ENCODE measurements at regions not wholly inside any gene's neighbourhood (a gene's known extent, or its start where the extent isn't known, plus 50 kb on each side); places are given as distances from the start of the nearest gene placed in this dataset.

DNA sequence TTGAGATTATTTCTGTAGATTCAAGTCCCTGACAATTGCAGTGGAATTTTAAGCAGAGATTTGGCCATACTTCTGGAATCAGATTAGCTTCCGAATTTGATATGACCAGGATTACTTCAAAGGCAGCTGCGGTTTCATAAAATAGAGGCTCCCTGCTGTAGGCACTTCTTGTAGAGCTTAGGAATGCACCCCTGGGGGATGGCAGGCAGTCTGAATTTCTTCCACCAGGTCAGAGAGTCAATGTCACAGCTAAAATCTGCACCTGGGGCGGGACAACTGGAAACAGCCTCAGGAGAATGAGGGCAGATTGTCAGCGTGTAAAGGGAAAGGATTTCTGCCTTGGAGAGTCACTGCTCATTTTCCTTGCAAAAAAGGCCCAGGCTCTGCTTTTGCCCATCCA lies 182.6 kb downstream of the ARRDC4 start:
- TF ChIP-seq, protein P1, sequence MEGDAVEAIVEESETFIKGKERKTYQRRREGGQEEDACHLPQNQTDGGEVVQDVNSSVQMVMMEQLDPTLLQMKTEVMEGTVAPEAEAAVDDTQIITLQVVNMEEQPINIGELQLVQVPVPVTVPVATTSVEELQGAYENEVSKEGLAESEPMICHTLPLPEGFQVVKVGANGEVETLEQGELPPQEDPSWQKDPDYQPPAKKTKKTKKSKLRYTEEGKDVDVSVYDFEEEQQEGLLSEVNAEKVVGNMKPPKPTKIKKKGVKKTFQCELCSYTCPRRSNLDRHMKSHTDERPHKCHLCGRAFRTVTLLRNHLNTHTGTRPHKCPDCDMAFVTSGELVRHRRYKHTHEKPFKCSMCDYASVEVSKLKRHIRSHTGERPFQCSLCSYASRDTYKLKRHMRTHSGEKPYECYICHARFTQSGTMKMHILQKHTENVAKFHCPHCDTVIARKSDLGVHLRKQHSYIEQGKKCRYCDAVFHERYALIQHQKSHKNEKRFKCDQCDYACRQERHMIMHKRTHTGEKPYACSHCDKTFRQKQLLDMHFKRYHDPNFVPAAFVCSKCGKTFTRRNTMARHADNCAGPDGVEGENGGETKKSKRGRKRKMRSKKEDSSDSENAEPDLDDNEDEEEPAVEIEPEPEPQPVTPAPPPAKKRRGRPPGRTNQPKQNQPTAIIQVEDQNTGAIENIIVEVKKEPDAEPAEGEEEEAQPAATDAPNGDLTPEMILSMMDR (IDR thresholded peaks at IDR 0.05) = no peak
- TF ChIP-seq POLR2A (IDR thresholded peaks at IDR 0.05) (no peak), EP300 (IDR thresholded peaks at IDR 0.05) (no peak), POLR2AphosphoS5 (IDR thresholded peaks at IDR 0.05) (no peak)

Data from sigmoid colon (tissue), 4 donors.